ENCODE measurements at regions not wholly inside any gene's neighbourhood (a gene's known extent, or its start where the extent isn't known, plus 50 kb on each side); places are given as distances from the start of the nearest gene placed in this dataset.

- TF ChIP-seq CTCF (conservative IDR thresholded peaks at IDR 0.05; ENCODE audit: low read depth, low read length) (no peak), EZH2 (IDR thresholded peaks at IDR 0.05; ENCODE audit: borderline replicate concordance, low read depth, low read length, poor library complexity, severe bottlenecking) (no peak)
Measured at GRCh38 chr14:26124896-26125438, 472.9 kb downstream of the NOVA1 start.

Measured in A673 (cell line).